ENCODE measurements at regions not wholly inside any gene's neighbourhood (a gene's known extent, or its start where the extent isn't known, plus 50 kb on each side); places are given as distances from the start of the nearest gene placed in this dataset.

- TF ChIP-seq SKIL (IDR thresholded peaks at IDR 0.05; ENCODE audit: low read depth, poor library complexity, severe bottlenecking) = no peak
- TF ChIP-seq RAD51 (IDR thresholded peaks at IDR 0.05) = peak; percentile 55; the same call in 1 of the 2 replicates
- TF ChIP-seq IKZF1 (conservative IDR thresholded peaks at IDR 0.05) = peak; percentile 82
- no peak for TF ChIP-seq E4F1 (IDR thresholded peaks at IDR 0.05; ENCODE audit: borderline replicate concordance, partially characterized antibody)
- no peak for TF ChIP-seq CBX3 (IDR thresholded peaks at IDR 0.05; ENCODE audit: borderline replicate concordance, low read depth)
- no peak for TF ChIP-seq RCOR1 (conservative IDR thresholded peaks at IDR 0.05; ENCODE audit: low read depth, low read length)
- no peak for TF ChIP-seq SMAD5 (IDR thresholded peaks at IDR 0.05; ENCODE audit: low read depth)
- peak; percentile 68; the same call in 1 of the 2 replicates for TF ChIP-seq SPI1 (IDR thresholded peaks at IDR 0.05; ENCODE audit: borderline replicate concordance, insufficient read depth, low read depth, low read length)
- TF ChIP-seq POU2F2 (IDR thresholded peaks at IDR 0.05; ENCODE audit: borderline replicate concordance, low read depth, low read length) = no peak
- no peak for TF ChIP-seq KAT2A (conservative IDR thresholded peaks at IDR 0.05; ENCODE audit: control insufficient read depth, low read depth, low read length)
- no peak for TF ChIP-seq CUX1 (IDR thresholded peaks at IDR 0.05; ENCODE audit: insufficient replicate concordance, low read depth, low read length)
- peak; percentile 91; the same call in 1 of the 2 replicates for TF ChIP-seq RB1 (IDR thresholded peaks at IDR 0.05; ENCODE audit: borderline replicate concordance)
- TF ChIP-seq GATAD2B (conservative IDR thresholded peaks at IDR 0.05; ENCODE audit: low read depth) = peak; percentile 42
- TF ChIP-seq SREBF2 (IDR thresholded peaks at IDR 0.05; ENCODE audit: low read length) = no peak
- no peak for TF ChIP-seq CEBPB (IDR thresholded peaks at IDR 0.05; ENCODE audit: borderline replicate concordance in 1 of 2, low read depth in 2 of 2, low read length in 2 of 2)
- TF ChIP-seq BHLHE40 (IDR thresholded peaks at IDR 0.05; ENCODE audit: borderline replicate concordance in 1 of 2, low read depth in 2 of 2, low read length in 1 of 2) = peak in 1 of 2 experiments; percentile 72; a peak in 2 of 4 replicates
- TF ChIP-seq RFX5 (IDR thresholded peaks at IDR 0.05; ENCODE audit: low read depth, low read length) = no peak
- TF ChIP-seq YBX1 (IDR thresholded peaks at IDR 0.05) = no peak
- TF ChIP-seq ZNF24 (IDR thresholded peaks at IDR 0.05) = 0 out of 2 replicates have a peak, but pooled peaks have one; percentile 45
- TF ChIP-seq RELA (IDR thresholded peaks at IDR 0.05; ENCODE audit: borderline replicate concordance, partially characterized antibody) = peak; percentile 33
- no peak for TF ChIP-seq TCF7 (IDR thresholded peaks at IDR 0.05; ENCODE audit: borderline replicate concordance)
Measured at GRCh38 chr6:44002593-44003344, 124.5 kb downstream of the MRPL14 start (continued).
